ENCODE measurements at regions not wholly inside any gene's neighbourhood (a gene's known extent, or its start where the extent isn't known, plus 50 kb on each side); places are given as distances from the start of the nearest gene placed in this dataset.

- ATAC-seq, result no peak
- no peak for TF ChIP-seq PATZ1 (CRISPR knock-in tag; IDR thresholded peaks at IDR 0.05; ENCODE audit: borderline replicate concordance)
- no peak for TF ChIP-seq ZFP3 (CRISPR knock-in tag; IDR thresholded peaks at IDR 0.05)
- no peak for TF ChIP-seq ARNTL (CRISPR knock-in tag; IDR thresholded peaks at IDR 0.05; ENCODE audit: borderline replicate concordance, low read depth)
- no peak for TF ChIP-seq ESRRG (CRISPR knock-in tag; IDR thresholded peaks at IDR 0.05)
Observed at GRCh38 chr2:150286730-150287362, 200.6 kb downstream of the RND3 start.

GRCh38 chr2:150284116-150284515 lies 203.4 kb downstream of the RND3 start:
- TF ChIP-seq ZC3H10 (CRISPR knock-in tag; IDR thresholded peaks at IDR 0.05), result no peak
- no peak for TF ChIP-seq ZNF8 (CRISPR knock-in tag; IDR thresholded peaks at IDR 0.05)
- no peak for TF ChIP-seq ESRRG (CRISPR knock-in tag; IDR thresholded peaks at IDR 0.05)
- no peak for TF ChIP-seq ARNTL (CRISPR knock-in tag; IDR thresholded peaks at IDR 0.05; ENCODE audit: borderline replicate concordance, low read depth)
- TF ChIP-seq ZNF70 (CRISPR knock-in tag; IDR thresholded peaks at IDR 0.05), result no peak
- TF ChIP-seq TOX (CRISPR knock-in tag; IDR thresholded peaks at IDR 0.05; ENCODE audit: borderline replicate concordance), result no peak
- no peak for ATAC-seq

GRCh38 chr2:150282771-150283371 lies 204.6 kb downstream of the RND3 start:
- ATAC-seq, result no peak
- TF ChIP-seq CSRNP3 (CRISPR knock-in tag; IDR thresholded peaks at IDR 0.05), result no peak
- no peak for TF ChIP-seq BACH2 (CRISPR knock-in tag; IDR thresholded peaks at IDR 0.05; ENCODE audit: borderline replicate concordance)
- TF ChIP-seq ESRRG (CRISPR knock-in tag; IDR thresholded peaks at IDR 0.05), result no peak
- TF ChIP-seq SNAI2 (CRISPR knock-in tag; IDR thresholded peaks at IDR 0.05), result no peak
- no peak for TF ChIP-seq RARB (CRISPR knock-in tag; IDR thresholded peaks at IDR 0.05)
- no peak for TF ChIP-seq TCF4 (CRISPR knock-in tag; IDR thresholded peaks at IDR 0.05; ENCODE audit: borderline replicate concordance)
- TF ChIP-seq TOX (CRISPR knock-in tag; IDR thresholded peaks at IDR 0.05; ENCODE audit: borderline replicate concordance), result no peak
- TF ChIP-seq ARNTL (CRISPR knock-in tag; IDR thresholded peaks at IDR 0.05; ENCODE audit: borderline replicate concordance, low read depth), result no peak
- TF ChIP-seq TSHZ2 (CRISPR knock-in tag; IDR thresholded peaks at IDR 0.05), result no peak
- no peak for TF ChIP-seq ZFP30 (CRISPR knock-in tag; IDR thresholded peaks at IDR 0.05)
- TF ChIP-seq ZNF70 (CRISPR knock-in tag; IDR thresholded peaks at IDR 0.05), result no peak

- no peak for ATAC-seq
- TF ChIP-seq ZFP30 (CRISPR knock-in tag; IDR thresholded peaks at IDR 0.05) (no peak), ZNF565 (CRISPR knock-in tag; conservative IDR thresholded peaks at IDR 0.05; ENCODE audit: low read depth) (no peak), ZFP3 (CRISPR knock-in tag; IDR thresholded peaks at IDR 0.05) (no peak), TSHZ2 (CRISPR knock-in tag; IDR thresholded peaks at IDR 0.05) (no peak), ARNTL (CRISPR knock-in tag; IDR thresholded peaks at IDR 0.05; ENCODE audit: borderline replicate concordance, low read depth) (no peak), ISL1 (CRISPR knock-in tag; IDR thresholded peaks at IDR 0.05) (no peak), CREB5 (CRISPR knock-in tag; IDR thresholded peaks at IDR 0.05; ENCODE audit: low read depth) (no peak), POU6F1 (CRISPR knock-in tag; IDR thresholded peaks at IDR 0.05; ENCODE audit: borderline replicate concordance, low read depth) (no peak), TOX (CRISPR knock-in tag; IDR thresholded peaks at IDR 0.05; ENCODE audit: borderline replicate concordance) (no peak), CSDC2 (CRISPR knock-in tag; IDR thresholded peaks at IDR 0.05) (no peak), ZC3H10 (CRISPR knock-in tag; IDR thresholded peaks at IDR 0.05) (no peak), PPARA (CRISPR knock-in tag; IDR thresholded peaks at IDR 0.05; ENCODE audit: borderline replicate concordance) (no peak), BACH2 (CRISPR knock-in tag; IDR thresholded peaks at IDR 0.05; ENCODE audit: borderline replicate concordance) (no peak), ZNF70 (CRISPR knock-in tag; IDR thresholded peaks at IDR 0.05) (no peak), GLIS3 (CRISPR knock-in tag; IDR thresholded peaks at IDR 0.05) (no peak)
Observed at GRCh38 chr2:150282357-150282756, 205.1 kb downstream of the RND3 start.

Measured in SK-N-SH treated with all-trans-retinoic acid at 6 μM for 48 hours (cell line).